ENCODE measurements at regions not wholly inside any gene's neighbourhood (a gene's known extent, or its start where the extent isn't known, plus 50 kb on each side); places are given as distances from the start of the nearest gene placed in this dataset.
A peak's percentile ranks its signal among the peaks of the same experiment; 100 is the strongest.

DNA sequence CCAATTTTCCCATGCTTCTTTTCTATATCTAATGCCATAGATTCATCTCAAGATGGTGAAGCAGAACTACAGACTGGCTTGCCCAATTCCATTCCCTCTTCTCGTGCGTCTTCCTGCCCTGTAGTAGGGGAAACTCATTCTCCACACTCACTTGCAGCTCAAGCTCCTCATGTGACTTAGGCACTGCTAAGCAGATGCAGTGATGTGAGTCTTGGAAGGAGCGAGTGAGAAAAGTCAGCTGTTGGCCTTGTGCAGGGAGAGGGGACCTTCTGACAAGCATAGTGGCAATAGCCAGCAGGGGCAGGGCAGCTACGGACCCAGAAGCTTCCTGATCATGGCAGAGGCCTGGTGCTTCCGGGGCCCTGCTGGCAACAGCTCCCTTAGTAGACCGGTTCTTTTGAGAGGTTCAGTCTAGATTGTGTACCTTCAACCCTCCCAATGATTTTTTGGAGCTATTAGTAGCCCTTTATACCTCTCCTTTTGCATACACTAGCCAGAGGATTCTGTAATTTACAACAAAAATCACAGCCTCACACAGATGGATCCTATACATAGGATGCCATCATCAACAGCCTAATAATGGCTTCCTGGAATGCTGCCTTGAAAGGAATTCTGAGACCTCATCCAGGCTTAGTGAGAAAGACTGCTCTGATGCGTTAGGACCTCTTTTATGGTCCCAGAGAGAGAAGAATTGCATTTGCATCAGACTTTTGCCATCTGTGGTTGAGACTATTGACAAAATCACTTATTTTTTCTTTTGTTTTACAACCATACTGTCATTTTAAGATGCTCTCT, 121.5 kb upstream of the RIPOR2 start:
- Histone ChIP-seq H3K36me3 (no peaks in the 10 kb centered on the region), H3K9me3 (no peaks in the 10 kb centered on the region), H3K4me1 (peaks cover 28% of the 10 kb centered on the region), H3K27ac (no peak overlapping the region), H3K27me3 (ENCODE audit: low read depth) (no peaks in the 10 kb centered on the region), H3K4me3 (no peak overlapping the region)
- TF ChIP-seq, protein P1, sequence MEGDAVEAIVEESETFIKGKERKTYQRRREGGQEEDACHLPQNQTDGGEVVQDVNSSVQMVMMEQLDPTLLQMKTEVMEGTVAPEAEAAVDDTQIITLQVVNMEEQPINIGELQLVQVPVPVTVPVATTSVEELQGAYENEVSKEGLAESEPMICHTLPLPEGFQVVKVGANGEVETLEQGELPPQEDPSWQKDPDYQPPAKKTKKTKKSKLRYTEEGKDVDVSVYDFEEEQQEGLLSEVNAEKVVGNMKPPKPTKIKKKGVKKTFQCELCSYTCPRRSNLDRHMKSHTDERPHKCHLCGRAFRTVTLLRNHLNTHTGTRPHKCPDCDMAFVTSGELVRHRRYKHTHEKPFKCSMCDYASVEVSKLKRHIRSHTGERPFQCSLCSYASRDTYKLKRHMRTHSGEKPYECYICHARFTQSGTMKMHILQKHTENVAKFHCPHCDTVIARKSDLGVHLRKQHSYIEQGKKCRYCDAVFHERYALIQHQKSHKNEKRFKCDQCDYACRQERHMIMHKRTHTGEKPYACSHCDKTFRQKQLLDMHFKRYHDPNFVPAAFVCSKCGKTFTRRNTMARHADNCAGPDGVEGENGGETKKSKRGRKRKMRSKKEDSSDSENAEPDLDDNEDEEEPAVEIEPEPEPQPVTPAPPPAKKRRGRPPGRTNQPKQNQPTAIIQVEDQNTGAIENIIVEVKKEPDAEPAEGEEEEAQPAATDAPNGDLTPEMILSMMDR (IDR thresholded peaks at IDR 0.05), result no peak
- DNase-seq, result no peak
- peak in 1 of 2 donors; percentile 19 for ATAC-seq
- intact Hi-C loops (cut with DNase I), result no loop called here

DNA sequence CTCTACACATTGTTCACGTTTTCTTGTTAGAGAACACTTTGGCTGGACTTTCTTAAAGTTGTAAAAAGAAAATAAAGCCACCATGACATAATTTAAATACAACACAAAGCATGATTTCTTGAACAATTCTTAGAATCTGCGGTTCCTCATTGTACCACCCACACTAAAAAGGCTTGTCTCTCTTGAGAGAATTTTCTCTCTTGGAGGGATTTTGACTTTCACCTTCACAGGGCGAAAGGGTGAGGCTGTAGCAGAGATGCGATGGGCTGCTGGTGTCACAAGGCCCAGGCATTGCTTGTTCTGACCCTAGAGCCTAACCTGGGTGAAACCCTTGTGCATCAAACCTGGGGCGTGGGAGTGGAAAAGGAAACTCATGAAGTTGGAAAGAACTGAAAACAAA, 122.7 kb upstream of the RIPOR2 start:
- Histone ChIP-seq H3K27ac (no peak overlapping the region), H3K4me3 (no peak overlapping the region), H3K27me3 (ENCODE audit: low read depth) (no peaks in the 10 kb centered on the region), H3K4me1 (peaks cover 23% of the 10 kb centered on the region), H3K36me3 (no peaks in the 10 kb centered on the region), H3K9me3 (no peaks in the 10 kb centered on the region)
- intact Hi-C loops (cut with DNase I), result no loop called here
- TF ChIP-seq, protein P1 (IDR thresholded peaks at IDR 0.05), result no peak
- DNase-seq (no peak), ATAC-seq (no peak)

DNA sequence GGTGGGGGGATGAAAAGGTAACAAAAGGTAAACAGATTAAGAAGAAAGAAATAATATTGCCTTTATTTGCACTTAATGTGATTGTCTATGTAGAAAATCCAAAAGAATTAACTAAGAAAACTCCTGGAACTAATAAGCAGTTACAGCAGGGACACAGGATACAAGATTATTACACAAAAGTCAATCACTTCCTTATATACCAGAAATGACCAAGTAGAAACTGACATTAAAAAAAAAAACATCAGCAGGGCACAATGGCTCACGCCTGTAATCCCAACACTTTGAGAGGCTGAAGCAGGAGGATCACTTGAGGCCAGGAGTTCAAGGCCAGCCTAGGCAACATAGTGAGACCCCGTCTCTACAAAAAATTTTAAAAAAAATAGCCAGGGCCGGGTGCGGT, 123.2 kb upstream of the RIPOR2 start:
- DNase-seq (no peak), ATAC-seq (no peak)
- Histone ChIP-seq H3K27ac (no peak overlapping the region), H3K27me3 (ENCODE audit: low read depth) (no peaks in the 10 kb centered on the region), H3K4me3 (no peak overlapping the region), H3K4me1 (peaks cover 18% of the 10 kb centered on the region), H3K9me3 (no peaks in the 10 kb centered on the region), H3K36me3 (no peaks in the 10 kb centered on the region)
- intact Hi-C loops (cut with DNase I), result no loop called here
- TF ChIP-seq, protein P1 (IDR thresholded peaks at IDR 0.05), result no peak

DNA sequence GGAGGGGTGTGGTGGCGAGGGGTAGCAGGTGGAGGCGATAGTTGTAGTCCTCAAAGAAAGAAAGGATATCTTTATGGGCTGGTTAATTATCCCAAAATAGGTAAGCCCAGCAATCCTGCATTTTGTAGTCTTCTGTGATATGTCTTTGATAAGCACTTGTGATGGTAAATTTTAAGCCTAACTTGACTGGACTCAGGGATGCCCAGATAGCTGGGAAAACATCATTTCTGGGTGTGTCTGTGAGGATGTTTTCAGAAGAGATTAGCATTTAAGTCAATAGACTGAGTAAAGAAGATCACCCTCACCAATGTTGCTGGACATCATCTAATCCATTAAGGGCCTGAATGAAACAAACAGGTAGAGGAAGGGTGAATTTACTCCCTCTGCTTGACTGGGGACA, 124.8 kb upstream of the RIPOR2 start:
- TF ChIP-seq, protein P1 (IDR thresholded peaks at IDR 0.05), result no peak
- intact Hi-C loops (cut with DNase I), result no loop called here
- no peak overlapping the region for H3K27ac ChIP-seq
- no peak overlapping the region for H3K4me3 ChIP-seq
- H3K9me3 ChIP-seq, result no peaks in the 10 kb centered on the region
- H3K27me3 ChIP-seq (ENCODE audit: low read depth), result no peaks in the 10 kb centered on the region
- H3K36me3 ChIP-seq, result no peaks in the 10 kb centered on the region
- ATAC-seq (no peak), DNase-seq (no peak)
- H3K4me1 ChIP-seq, result peaks cover 6% of the 10 kb centered on the region

DNA sequence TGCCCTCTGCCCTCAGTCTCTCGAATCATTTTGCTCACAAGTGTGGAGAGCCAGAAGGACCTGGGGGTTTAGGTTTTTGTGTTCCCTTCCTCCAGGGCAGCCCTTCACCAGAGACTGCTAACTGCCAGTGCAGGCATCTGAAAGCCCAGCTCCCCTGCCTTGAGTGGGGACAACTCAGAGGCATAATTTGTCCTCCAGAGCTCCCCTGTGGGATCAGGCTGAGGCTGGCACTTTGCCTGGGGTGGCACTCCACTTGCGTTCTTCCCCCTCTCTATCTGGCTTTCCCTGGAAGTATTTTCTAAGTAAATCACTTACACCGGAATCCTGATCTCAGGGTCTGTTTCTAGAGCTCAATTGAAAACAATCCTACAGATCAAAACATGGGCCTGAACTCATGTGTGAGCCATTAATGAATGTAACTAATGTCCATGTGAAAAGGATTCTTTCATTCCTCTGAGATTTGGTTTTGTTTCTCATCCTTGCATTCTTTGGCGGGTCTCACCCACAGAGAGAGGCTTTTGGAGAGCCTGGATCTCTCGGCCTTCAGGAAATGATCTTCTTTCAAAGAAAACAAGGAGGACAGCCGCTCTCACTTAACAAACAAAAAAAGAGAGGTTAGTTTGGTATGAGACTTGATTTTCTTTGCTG, 125.7 kb upstream of the RIPOR2 start:
- Histone ChIP-seq H3K4me3 (no peak overlapping the region), H3K27ac (no peak overlapping the region), H3K36me3 (no peaks in the 10 kb centered on the region), H3K9me3 (no peaks in the 10 kb centered on the region), H3K27me3 (ENCODE audit: low read depth) (no peaks in the 10 kb centered on the region), H3K4me1 (peaks cover 6% of the 10 kb centered on the region)
- intact Hi-C loops (cut with DNase I), result no loop called here
- DNase-seq (no peak), ATAC-seq (no peak)
- TF ChIP-seq, protein P1 (IDR thresholded peaks at IDR 0.05), result no peak
